Fibroblast of lung (primary cell): ENCODE measurements at regions not wholly inside any gene's neighbourhood (a gene's known extent, or its start where the extent isn't known, plus 50 kb on each side); places are given as distances from the start of the nearest gene placed in this dataset.

Experiments
- DNase-seq, 2 donors: peaks; one replicate each; pipeline versions ENCODE4 v3.0.0 to v3.0.0-alpha.2; 2010; ENCODE audit warnings: low read depth in 2 of 2
- H2AFZ ChIP-seq: 2 replicates; pipeline ENCODE4 v1.5.1; 2012; ENCODE audit warnings: low read length, control low read depth, inconsistent platforms
- H3K27ac ChIP-seq: 2 replicates; pipeline ENCODE4 v1.5.1; 2011; ENCODE audit warnings: low read length, control low read depth; ENCODE audit not compliant: insufficient read depth
- H3K27me3 ChIP-seq: 2 replicates; pipeline ENCODE4 v1.5.1; 2011; ENCODE audit warnings: mild to moderate bottlenecking, low read length; ENCODE audit not compliant: control insufficient read depth, insufficient read depth
- H3K36me3 ChIP-seq: 2 replicates; pipeline ENCODE4 v1.5.1; 2011; ENCODE audit warnings: low read length; ENCODE audit not compliant: control insufficient read depth, insufficient read depth
- H3K4me1 ChIP-seq: 2 replicates; pipeline ENCODE4 v1.5.1; 2011; ENCODE audit warnings: low read length; ENCODE audit not compliant: control insufficient read depth, insufficient read depth; ENCODE audit errors: extremely low read depth
- H3K4me2 ChIP-seq: 2 replicates; pipeline ENCODE4 v1.5.1; 2011; ENCODE audit warnings: low read length, control low read depth; ENCODE audit not compliant: insufficient read depth; ENCODE audit errors: extremely low read depth
- H3K4me3 ChIP-seq, 4 experiments: fragments of 200-600 bp in 1 of 4; sonication (generic) in 1 of 4; replicated peaks in 1 of 4; 2 replicates each; pipeline ENCODE4 v1.5.1; 2011 to 2016; ENCODE audit warnings: low read length in 4 of 4, low read depth in 3 of 4, mild to moderate bottlenecking in 3 of 4, control low read depth in 2 of 4, inconsistent platforms in 1 of 4, mixed read lengths in 1 of 4; ENCODE audit not compliant: insufficient read depth in 1 of 4; ENCODE audit errors: control extremely low read depth in 1 of 4
- H3K79me2 ChIP-seq: 2 replicates; pipeline ENCODE4 v1.5.1; 2012; ENCODE audit warnings: mild to moderate bottlenecking, low read length, inconsistent platforms; ENCODE audit not compliant: control insufficient read depth, insufficient read depth
- H3K9ac ChIP-seq: 2 replicates; pipeline ENCODE4 v1.5.1; 2011; ENCODE audit warnings: mild to moderate bottlenecking, low read length, control low read depth; ENCODE audit not compliant: insufficient read depth
- H3K9me3 ChIP-seq: 2 replicates; pipeline ENCODE4 v1.5.1; 2012; ENCODE audit warnings: low read depth, low read length; ENCODE audit not compliant: control insufficient read depth, insufficient read depth
- H4K20me1 ChIP-seq: 2 replicates; pipeline ENCODE4 v1.5.1; 2011; ENCODE audit warnings: low read length; ENCODE audit not compliant: control insufficient read depth, insufficient read depth; ENCODE audit errors: extremely low read depth
- CTCF ChIP-seq, 2 donors: IDR thresholded peaks in 1 of 2; conservative IDR thresholded peaks in 1 of 2; 1 replicate in 1 of 2; 2 replicates in 1 of 2; pipeline ENCODE4 v1.5.1; 2011 to 2012; ENCODE audit warnings: low read length in 2 of 2, control low read depth in 1 of 2, inconsistent platforms in 1 of 2, low read depth in 1 of 2, mild to moderate bottlenecking in 1 of 2
- EZH2 ChIP-seq: IDR thresholded peaks from 2 replicates; pipeline ENCODE4 v1.5.1; 2012; ENCODE audit warnings: low read length, control low read depth, mild to moderate bottlenecking; ENCODE audit errors: missing control alignments

GRCh38 chr12:127182018-127182417, 1085.0 kb upstream of the TMEM132C start:
- Histone ChIP-seq H3K4me3 (no peak overlapping the region), H4K20me1 (no peaks in the 10 kb centered on the region), H2AFZ (no peak overlapping the region), H3K4me2 (no peak overlapping the region), H3K36me3 (no peaks in the 10 kb centered on the region), H3K79me2 (no peaks in the 10 kb centered on the region), H3K4me1 (no peaks in the 10 kb centered on the region), H3K9me3 (no peaks in the 10 kb centered on the region), H3K27ac (no peak overlapping the region), H3K9ac (no peak overlapping the region), H3K27me3 (no peaks in the 10 kb centered on the region)
- no peak for DNase-seq
- TF ChIP-seq CTCF (conservative IDR thresholded peaks at IDR 0.05 in 1 of 2, IDR thresholded peaks at IDR 0.05 in 1 of 2; ENCODE audit: low read depth in 1 of 2, low read length in 2 of 2) (no peak), EZH2 (no peak)

- TF ChIP-seq EZH2: no peak
- DNase-seq: no peak
- H4K20me1 ChIP-seq: no peaks in the 10 kb centered on the region
These were observed 1077.0 kb upstream of the TMEM132C start for GRCh38 chr12:127189992-127190391.

GRCh38 chr12:127191129-127191528, 1075.8 kb upstream of the TMEM132C start:
- H3K4me3 ChIP-seq: no peak overlapping the region
- no peaks in the 10 kb centered on the region for H3K9me3 ChIP-seq
- H3K27ac ChIP-seq: no peak overlapping the region
- H3K27me3 ChIP-seq: no peaks in the 10 kb centered on the region
- H3K4me2 ChIP-seq: no peak overlapping the region
- no peaks in the 10 kb centered on the region for H4K20me1 ChIP-seq
- H3K79me2 ChIP-seq: no peaks in the 10 kb centered on the region
- no peak for TF ChIP-seq EZH2
- TF ChIP-seq CTCF (conservative IDR thresholded peaks at IDR 0.05 in 1 of 2, IDR thresholded peaks at IDR 0.05 in 1 of 2; ENCODE audit: low read depth in 1 of 2, low read length in 2 of 2): no peak
- peak; percentile 25 to 85 for DNase-seq
- no peaks in the 10 kb centered on the region for H3K4me1 ChIP-seq
- no peak overlapping the region for H3K9ac ChIP-seq
- H3K36me3 ChIP-seq: no peaks in the 10 kb centered on the region
- no peak overlapping the region for H2AFZ ChIP-seq

More at GRCh38 chr12:127189992-127190391, 1077.0 kb upstream of the TMEM132C start:
- Histone ChIP-seq H2AFZ (no peak overlapping the region), H3K9me3 (no peaks in the 10 kb centered on the region), H3K4me2 (no peak overlapping the region), H3K27ac (no peak overlapping the region), H3K79me2 (no peaks in the 10 kb centered on the region), H3K27me3 (no peaks in the 10 kb centered on the region), H3K4me3 (no peak overlapping the region), H3K4me1 (no peaks in the 10 kb centered on the region), H3K36me3 (no peaks in the 10 kb centered on the region), H3K9ac (no peak overlapping the region)
